Anterior cingulate cortex (tissue), 58 donors: ENCODE measurements at regions not wholly inside any gene's neighbourhood (a gene's known extent, or its start where the extent isn't known, plus 50 kb on each side); places are given as distances from the start of the nearest gene placed in this dataset.
"Not testable (repeated sequence)": the region's sequence is repeated elsewhere in the genome, so short reads cannot be mapped to it uniquely, and the experiment has no call there.

Experiments used
- DNase-seq, 58 donors: peaks; one replicate each; lab custom pipeline; 2025; lab: John Stamatoyannopoulos, UW

DNA sequence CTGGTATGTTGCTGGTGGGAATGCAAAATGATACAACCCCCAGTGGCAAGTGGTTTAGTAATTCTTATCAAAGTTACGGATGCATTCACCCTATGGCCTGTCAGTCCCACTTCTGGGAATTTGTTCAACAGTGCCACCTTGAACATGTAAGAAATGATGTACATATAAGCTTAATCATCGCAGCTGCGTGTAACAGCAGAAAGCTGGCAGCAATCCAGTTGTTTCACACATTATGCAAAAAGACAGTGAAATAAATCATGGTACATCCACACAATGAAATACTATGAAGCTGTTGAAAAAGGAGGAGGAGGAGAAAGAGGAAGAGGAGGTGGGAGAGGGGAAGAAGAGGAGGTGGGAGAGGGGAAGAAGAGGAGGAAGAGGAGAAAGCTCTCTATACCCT, 76.2 kb upstream of the MYL10 start:
- no peak for DNase-seq

DNA sequence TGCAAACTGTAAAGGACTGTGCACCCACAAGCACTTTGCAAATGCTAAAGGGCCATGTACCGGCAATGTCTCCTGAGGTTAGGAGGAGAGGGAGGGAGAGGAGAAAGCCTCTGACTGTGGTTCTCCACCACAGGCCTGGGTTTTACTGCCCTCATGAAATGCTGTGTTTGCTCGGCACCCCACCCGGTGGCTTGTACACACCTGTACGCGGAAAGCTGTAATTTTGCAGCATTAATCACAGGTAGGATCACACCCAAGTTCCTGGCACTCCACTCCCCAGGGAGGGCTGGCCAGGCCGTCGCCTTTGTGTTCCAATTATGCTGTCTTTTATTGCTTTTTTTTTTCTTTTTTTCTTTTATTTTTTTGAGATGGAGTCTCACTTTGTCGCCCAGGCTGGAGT, 78.5 kb upstream of the MYL10 start:
- DNase-seq = no peak

DNA sequence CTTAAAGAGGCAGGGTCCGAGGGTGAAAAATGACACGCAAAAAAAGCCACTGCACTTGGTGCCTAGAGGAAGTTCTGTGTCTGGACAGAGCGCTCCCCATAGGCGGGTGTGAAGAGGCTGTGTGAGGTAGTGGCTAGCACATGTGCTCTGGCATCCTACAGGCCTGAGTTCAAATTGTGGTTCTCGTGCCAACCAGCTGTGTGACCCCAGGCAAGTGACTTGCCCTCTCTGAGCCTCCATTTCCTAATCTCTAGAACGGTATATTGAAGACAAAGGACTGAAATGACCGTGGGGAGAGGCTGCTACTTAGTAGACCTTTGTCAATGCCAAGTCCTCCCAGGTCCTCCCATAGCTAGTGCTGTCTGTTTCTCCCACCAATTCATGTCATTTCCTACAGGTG, 79.1 kb upstream of the MYL10 start:
- DNase-seq = no peak

DNA sequence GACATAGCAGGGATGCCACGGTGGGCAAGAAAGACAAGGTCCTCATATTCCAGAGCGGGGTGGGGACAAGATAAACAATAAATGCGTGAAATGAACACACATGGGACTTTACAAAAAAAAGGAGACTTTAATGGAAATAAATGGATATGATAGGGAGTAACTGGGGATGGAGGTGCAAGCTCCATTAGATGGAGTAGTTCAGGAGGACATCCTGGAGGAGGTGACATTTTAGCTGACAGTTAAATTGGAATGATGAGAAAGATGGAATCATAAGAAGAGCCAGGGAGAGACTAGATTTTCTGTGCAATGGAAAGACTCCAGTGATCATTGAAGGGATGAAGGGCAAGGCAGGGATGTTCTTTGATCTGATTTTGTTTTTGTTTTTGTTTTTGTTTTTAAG, 83.6 kb upstream of the MYL10 start:
- no peak for DNase-seq

DNA sequence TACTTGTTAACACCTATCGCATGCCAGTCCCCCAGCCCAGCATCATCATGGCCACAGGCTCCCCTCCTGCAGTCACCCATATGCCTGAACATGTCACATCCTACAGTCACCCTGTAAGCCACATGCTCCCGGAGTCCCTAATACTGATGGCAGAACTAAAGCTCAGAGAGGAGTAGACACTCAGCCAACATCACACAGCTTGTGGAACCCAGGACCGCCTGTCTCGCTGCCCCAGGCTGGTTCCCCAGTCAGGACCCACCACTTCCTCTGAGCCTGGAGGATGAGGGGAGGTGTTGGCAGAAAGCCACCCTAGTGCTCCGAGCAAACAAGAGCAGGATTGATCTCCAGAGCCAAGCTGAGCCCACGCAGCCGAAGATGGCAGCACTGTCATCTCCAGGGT, 85.0 kb upstream of the MYL10 start:
- DNase-seq = no peak

DNA sequence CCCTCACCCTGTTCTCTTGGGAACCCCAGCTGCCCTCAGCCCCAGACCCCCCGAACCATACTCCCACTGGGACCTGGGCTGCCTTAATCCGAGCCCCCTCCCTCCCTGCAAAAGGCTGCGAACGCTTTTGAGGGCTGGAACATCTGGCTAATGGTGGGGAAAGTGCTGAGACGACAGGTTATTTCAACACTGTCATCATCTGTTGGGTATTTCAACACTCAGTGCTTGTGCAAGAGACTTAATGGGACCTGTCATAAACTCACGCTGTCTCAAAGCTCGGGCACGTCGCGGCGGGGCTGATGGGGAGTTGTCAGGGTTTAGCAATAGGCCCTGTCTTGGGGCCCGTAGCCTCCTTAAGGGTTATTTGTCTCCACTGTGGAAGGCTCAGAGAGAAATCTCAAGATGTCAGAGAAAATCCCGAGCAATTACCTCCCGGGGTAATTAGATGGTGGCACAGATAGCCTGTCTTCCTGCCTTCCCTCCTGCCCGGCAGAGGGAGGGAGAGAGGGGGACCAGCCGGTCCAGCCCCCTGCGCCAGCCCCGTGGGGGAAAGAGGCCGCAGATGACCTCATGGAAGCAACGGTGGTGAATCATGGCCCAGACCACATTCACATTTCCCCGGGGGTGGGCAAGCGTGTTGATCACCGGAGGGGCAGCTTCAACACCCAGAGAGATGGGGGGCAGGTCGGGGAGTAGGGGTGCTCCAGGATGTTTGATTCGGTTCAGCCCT, 88.7 kb upstream of the MYL10 start:
- DNase-seq = peak in 7 of 58 donors; percentile 0 to 27 (median 10)

DNA sequence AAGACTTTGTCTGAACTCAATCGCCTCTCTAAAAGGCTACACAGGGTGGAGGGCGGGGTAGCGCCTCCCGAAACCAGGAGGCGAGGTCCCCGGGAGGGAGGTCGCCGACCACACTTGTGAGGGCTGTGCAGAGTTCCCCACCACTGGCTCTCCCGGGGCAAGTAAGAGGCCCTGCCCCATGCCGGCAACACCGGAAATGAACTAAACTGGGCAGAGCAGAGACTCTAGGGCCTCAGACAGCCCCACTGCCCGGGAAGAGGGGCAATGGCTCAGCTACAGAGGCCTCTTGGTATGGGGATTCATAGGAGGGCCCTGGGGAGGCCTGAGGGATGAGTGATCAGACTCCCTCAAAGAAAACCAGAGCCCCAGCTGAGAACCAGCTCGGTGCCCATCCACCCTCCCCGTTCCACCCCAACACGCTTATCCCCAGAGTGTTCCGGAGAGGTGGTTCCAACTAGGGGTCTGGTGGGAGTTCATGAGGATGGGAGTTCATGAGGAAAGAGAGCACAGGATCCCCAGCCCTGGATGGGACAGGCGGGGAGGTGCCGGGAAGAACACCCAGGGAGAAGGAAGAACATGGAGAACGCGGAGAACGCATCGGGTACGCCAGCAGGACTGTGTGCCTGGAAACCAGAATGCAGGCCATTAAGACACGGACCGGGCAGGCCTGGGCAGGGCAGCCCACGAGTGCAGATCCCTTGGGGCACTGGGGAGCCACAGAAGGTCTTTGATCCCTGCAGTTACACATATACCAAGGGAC, 89.4 kb upstream of the MYL10 start:
- no peak for DNase-seq

DNA sequence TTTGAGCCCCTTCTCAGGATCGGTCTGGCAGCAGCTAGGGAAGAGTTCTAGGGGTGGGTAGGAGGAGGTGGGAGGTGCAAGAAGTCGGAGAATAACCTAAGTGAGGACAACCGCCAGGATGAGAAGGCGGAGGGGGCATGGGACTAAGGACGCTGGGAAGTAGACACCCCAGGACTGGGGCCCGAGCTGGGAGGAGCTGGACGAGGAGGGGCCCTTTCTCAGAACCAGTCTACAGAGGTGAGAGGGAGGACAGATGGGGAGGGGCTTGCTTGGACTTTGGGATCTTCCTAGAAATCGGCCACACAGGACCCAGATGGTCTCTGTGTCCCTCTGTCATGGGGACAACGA, 90.0 kb upstream of the MYL10 start:
- DNase-seq = no peak

DNA sequence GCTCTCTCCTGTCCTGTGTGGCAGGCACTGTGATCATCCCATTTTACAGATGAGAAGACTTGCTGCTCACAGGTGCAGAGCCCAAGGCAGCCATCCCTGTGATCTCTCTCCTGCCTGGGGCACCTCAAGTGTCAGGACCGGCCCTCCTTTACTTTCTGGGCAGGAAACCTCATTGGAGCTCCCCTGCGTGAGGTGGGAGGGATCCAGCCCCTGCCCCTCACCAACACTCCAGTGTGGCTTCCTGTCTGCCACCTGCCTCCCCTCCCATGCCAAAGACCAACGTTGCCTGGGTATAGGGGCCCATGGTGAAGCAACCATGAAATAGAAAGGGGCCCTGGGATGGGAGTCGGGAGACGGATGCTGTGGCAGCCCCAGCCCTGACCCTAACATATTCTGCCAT, 91.2 kb upstream of the MYL10 start:
- no peak for DNase-seq

DNA sequence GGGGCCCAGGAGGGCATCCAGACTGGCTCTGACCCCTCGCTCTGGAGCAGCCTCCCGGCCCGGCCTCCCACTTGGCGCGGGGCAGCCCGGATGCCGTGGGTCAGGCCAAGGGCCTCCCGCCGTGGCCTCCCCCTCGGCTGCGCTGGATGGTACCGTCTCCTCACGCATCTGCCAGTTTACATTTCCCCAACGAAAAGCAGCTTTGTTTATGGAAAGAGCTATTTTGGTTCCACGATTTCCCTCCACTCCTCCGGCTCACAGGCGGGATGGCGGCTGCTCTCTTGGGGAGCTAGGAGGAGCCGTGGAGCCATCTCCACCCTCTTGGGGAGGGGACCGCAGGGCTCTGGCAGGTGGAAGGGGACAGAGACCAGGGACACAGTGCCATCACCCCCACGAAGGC, 93.2 kb upstream of the MYL10 start:
- DNase-seq = no peak

DNA sequence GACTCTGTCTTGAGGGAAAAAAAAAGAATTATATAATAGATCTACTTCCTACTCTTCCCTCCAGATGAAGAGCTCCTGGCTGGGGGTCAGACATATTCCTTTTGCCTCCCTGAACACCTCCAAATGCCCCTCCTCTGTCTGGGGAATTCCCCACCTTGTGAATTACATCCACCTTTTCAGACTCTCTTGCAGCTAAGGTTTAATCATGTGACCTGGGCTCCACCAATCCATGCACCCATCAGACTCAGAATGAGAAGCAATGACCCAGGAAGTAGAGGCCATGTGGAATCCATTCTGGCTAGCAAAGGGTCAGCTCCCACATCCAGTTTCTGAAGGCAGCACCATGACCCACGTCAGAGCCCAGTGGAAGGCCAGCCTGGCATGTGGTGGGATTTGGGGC, 93.6 kb upstream of the CUX1 start:
- no peak for DNase-seq

DNA sequence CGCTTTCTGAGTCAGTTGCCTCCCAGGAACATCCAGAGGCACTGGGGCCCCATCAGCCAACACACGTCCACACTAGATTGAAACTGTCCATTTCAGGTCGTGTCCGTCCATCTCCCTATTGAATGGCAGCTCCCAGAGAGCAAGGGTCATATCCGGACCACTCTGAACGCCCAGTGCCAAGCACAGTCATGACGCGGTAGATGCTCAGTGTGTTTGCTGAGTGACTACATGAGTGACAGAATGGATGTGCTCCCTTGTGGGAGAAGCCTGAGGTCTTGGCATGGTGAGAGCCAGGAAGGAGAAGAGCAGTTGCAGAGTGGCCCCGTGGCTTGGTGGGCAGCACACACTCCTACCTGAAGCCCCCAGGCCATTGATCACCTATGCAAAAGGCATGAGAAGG, 92.5 kb upstream of the CUX1 start:
- DNase-seq = no peak

DNA sequence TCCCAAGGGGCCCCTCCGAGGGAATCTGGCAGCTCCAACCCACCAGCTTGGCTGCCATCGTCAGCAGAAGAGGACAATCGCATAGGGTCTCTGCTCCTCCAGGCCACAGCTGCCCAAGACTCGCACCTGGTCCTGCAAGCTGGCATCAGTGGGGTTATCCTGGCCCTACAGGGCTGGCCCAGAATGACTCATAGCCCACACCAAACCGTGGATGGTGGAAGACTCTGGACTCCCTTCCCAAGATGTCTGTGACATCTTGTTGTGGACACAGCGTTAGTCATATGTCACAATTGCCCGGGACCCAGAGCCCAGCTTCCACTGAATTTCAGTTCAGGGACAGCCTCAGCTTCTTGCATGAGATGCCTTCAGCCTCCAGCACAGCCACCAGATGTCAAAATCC, 91.5 kb upstream of the CUX1 start:
- no peak for DNase-seq

DNA sequence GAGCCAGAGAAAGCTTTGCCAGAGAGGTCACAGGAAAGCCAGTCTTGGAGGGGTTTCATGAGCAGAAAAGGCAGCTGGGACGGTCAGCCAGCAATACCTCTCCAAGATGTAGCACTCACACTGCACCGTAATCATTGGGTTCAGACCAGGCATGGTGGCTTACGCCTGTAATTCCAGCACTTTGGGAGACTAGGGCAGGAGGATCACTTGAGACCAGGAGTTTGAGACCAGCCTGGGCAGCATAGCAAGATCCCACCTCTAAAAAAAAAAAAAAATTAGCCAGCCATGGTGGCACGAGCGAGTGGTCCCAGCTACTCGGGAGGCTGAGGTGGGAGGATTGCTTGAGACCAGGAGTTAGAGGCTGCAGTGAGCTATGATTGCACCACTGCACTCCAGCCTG, 90.2 kb upstream of the CUX1 start:
- DNase-seq = no peak

DNA sequence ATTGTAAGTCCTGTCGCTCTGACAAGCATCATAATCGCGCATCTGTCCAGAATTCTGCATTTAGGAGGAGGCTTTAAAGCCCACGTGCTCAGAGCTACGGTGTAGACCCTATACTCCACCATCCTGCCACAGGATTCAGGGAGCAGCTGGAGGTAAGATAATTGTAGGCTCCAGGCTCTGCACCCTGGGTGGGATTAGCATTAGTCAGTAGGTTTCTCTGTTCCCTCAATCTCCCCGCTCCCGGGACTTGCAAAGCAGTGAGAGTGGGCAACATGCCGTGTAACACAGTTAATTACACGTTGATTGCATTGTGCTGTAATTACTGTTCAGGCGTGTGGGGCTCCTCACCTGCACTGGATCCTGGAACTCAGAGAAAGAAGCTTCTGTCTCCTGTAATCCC, 89.3 kb upstream of the CUX1 start:
- no peak for DNase-seq

DNA sequence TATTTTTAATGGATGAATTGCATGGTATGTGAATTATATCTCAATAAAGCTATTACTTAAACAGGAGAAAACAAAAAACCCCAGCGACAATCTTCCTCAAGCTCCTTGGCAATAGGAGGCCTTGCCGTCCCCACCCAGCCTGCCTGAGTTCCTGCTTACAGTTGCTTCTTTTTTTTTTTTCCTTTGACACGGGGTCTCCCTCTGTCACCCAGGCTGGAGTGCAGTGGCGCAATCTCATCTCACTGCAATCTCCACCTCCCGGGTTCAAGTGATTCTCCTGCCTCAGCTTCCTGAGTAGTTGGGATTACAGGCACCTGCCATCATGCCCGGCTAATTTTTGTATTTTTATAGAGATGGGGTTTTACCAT, 88.6 kb upstream of the CUX1 start:
- not testable (repeated sequence) for DNase-seq

DNA sequence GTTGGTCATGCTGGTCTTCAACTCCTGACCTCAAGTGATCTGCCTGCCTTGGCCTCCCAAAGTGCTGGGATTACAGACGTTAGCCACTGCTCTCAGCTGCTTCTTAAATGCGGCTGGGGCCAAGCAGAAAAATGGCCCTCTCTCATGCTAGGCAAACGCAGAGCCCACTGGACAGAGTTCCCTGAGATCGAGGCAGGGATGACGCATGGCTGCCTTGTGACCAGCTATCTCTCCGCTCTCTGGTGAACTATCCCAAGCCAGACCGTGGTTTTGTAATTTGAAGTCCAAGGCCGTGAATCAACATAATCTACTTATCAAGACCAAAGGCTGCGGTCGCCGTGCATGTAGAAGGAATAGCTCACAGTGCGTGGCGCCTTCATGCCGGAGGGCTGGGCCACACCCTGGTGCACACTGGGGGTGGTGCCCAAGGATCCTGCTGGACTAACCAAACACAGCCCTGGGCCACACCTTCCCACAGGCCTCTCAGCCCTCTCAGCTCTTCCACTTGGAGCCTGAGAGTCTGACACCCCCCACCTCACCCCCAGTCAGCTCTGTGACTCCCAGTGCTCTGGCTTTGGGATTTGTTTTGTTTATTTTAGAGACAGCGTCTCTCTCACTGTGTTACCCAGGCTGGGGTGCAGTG, 88.1 kb upstream of the CUX1 start:
- no peak for DNase-seq

DNA sequence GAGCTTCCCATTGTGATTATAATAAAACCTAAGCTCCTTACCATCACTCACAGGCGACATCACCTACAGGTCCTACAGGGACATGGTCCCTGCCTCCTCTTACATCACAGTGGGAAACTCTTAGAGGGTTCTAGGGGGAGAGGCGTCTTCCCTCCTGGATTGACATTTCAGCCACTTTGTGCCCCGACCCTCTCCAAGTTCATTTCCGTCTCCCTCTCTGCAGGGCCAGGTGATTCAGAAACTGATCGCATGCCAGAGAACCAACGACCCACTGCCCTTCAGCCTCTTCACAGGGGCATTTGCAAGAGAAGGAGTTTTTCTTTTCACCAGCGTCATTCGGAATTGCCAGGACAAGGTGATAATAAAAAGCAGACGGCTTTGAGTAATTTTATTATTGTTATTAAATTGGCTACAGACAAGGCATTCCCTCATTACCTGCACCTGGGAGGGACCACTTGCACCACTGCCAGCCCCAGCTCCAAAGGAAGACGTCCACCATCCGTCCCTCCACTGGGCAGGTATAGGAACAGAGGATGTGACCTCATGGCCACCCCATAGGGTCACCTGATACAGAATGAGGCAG, 85.8 kb upstream of the CUX1 start:
- DNase-seq = no peak

DNA sequence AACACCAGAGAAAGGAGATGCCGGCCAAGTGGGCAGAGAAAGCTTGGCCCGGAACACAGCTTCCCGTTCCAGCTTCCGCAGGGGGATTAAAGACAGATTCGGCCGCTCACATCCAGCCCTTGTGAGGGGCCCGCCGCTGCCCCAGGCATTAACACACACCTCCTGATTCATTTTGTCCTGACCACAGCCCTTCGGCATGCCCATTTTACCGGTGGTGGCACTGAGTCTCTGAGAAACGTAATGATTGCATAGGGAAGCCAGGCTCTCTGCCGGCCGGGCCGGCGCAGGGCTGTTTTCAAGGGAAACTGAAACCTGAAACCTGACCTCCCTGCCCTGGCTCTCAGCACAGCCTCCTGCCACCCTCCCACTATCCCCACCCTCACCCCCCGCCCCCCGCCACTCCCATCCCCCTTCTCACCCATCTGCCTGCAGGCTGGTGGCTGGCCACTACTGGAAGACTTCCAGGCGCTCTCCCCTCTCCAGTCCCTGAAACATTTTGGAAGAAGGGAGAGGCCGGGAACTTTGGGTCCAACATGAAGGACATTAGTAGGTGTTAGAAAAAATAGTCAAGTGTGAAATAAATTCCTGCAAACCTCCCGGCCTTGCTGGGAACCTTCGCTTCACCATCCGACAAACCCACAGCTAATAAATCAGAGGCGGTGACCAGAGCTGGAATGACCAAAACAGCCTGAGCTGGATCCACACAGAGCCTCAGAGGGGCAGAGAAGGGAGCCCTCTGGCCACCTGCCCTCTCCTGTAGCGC, 83.5 kb upstream of the CUX1 start:
- peak in 18 of 58 donors; percentile 3 to 41 (median 16) for DNase-seq

DNA sequence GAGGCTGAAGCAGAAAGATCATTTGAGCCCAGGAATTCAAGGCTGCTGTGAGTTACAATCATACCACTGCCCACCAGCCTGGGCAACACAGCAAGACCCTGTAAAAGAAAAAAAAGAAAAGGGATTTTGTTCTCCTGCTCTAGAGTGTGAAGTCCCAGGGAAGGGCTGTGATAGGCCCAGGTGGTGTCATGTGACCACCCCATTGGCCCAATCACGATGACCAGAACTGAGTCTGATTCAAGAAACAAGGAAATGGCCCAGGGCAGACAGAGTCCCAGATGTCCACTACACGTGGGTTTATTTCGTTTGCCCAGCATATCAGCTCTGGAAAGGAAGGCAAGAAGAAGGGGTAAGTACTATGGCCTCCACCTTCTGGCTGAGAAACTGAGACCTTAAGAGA, 81.3 kb upstream of the CUX1 start:
- no peak for DNase-seq
